Peyer's patch (tissue), 4 donors: ENCODE measurements at regions not wholly inside any gene's neighbourhood (a gene's known extent, or its start where the extent isn't known, plus 50 kb on each side); places are given as distances from the start of the nearest gene placed in this dataset.
"Not testable (repeated sequence)": the region's sequence is repeated elsewhere in the genome, so short reads cannot be mapped to it uniquely, and the experiment has no call there.

Experiments
- POLR2A ChIP-seq, 2 donors: fragments of 450-650 bp; IDR thresholded peaks; one replicate each; pipeline ENCODE4 v1.5.1; 2017; ENCODE audit warnings: antibody characterized with exemption in 2 of 2, mild to moderate bottlenecking in 2 of 2, moderate library complexity in 2 of 2
- TF ChIP-seq, protein P1 (sequence below), 6 experiments: fragments of 450-650 bp in 4 of 6; fragments of 200-600 bp in 2 of 6; sonication (generic) in 1 of 6; IDR thresholded peaks; one replicate each; pipeline ENCODE4 v1.5.1; 2017 to 2019; ENCODE audit warnings: antibody characterized with exemption in 6 of 6, mild to moderate bottlenecking in 3 of 6, moderate library complexity in 1 of 6

DNA sequence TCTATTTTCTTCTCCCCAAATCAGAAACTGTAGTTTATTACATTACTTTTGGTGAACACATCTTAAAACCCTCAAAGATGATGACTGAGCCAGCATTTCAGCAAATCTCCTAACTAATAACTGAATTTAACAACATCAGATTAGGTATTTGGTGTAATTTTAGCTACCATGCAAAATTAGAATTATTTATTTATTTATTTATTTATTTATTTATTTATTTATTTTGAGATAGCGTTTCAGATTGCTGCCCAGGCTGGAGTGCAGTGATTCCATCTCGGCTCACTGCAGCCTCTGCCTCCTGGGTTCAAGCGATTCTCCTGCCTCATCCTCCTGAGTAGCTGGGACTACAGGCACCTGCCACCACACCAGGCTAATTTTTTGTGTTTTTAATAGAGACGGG lies 205.7 kb downstream of the OR4C45 start:
- TF ChIP-seq, protein P1, sequence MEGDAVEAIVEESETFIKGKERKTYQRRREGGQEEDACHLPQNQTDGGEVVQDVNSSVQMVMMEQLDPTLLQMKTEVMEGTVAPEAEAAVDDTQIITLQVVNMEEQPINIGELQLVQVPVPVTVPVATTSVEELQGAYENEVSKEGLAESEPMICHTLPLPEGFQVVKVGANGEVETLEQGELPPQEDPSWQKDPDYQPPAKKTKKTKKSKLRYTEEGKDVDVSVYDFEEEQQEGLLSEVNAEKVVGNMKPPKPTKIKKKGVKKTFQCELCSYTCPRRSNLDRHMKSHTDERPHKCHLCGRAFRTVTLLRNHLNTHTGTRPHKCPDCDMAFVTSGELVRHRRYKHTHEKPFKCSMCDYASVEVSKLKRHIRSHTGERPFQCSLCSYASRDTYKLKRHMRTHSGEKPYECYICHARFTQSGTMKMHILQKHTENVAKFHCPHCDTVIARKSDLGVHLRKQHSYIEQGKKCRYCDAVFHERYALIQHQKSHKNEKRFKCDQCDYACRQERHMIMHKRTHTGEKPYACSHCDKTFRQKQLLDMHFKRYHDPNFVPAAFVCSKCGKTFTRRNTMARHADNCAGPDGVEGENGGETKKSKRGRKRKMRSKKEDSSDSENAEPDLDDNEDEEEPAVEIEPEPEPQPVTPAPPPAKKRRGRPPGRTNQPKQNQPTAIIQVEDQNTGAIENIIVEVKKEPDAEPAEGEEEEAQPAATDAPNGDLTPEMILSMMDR (IDR thresholded peaks at IDR 0.05) = not testable (repeated sequence)
- not testable (repeated sequence) for TF ChIP-seq POLR2A (IDR thresholded peaks at IDR 0.05)
